ENCODE measurements at regions not wholly inside any gene's neighbourhood (a gene's known extent, or its start where the extent isn't known, plus 50 kb on each side); places are given as distances from the start of the nearest gene placed in this dataset.

- 39% methylated on average over 1 of the region's 1 CpG for WGBS
- Histone ChIP-seq H3K9ac (ENCODE audit: low read depth in 1 of 2, low read length in 2 of 2) (no peak overlapping the region), H3K4me1 (ENCODE audit: control insufficient read depth in 4 of 4, insufficient read depth in 4 of 4, low read length in 3 of 4) (no peaks in the 10 kb centered on the region), H3K4me3 (ENCODE audit: low read depth in 1 of 3, low read length in 3 of 3) (no peak overlapping the region), H3K36me3 (ENCODE audit: control insufficient read depth in 4 of 4, insufficient read depth in 3 of 4, low read depth in 1 of 4, low read length in 3 of 4) (no peaks in the 10 kb centered on the region), H3K27ac (ENCODE audit: low read depth in 1 of 2, low read length in 2 of 2) (no peak overlapping the region), H3K9me3 (ENCODE audit: control insufficient read depth in 4 of 4, low read length in 3 of 4) (no peaks in the 10 kb centered on the region), H3K27me3 (ENCODE audit: control insufficient read depth in 4 of 4, insufficient read depth in 4 of 4, low read length in 3 of 4) (peaks cover 0 to 4% (median 0%) of the 10 kb centered on the region in 4 donors)
- no peak for DNase-seq (ENCODE audit: low spot score)
- TF ChIP-seq HNF4G (IDR thresholded peaks at IDR 0.05) (no peak), YY1 (IDR thresholded peaks at IDR 0.05) (no peak), GABPA (IDR thresholded peaks at IDR 0.05 in 1 of 2, conservative IDR thresholded peaks at IDR 0.05 in 1 of 2) (no peak), FOXA1 (IDR thresholded peaks at IDR 0.05) (no peak), JUND (IDR thresholded peaks at IDR 0.05) (no peak), SP1 (IDR thresholded peaks at IDR 0.05) (no peak), TAF1 (conservative IDR thresholded peaks at IDR 0.05) (no peak), HNF4A (conservative IDR thresholded peaks at IDR 0.05) (no peak), RXRA (IDR thresholded peaks at IDR 0.05) (no peak), ZBTB33 (IDR thresholded peaks at IDR 0.05) (no peak), ATF3 (IDR thresholded peaks at IDR 0.05) (no peak), NR2F2 (IDR thresholded peaks at IDR 0.05) (no peak)
Observed at GRCh38 chr7:68718097-68718551, 880.2 kb upstream of the AUTS2 start.

- Histone ChIP-seq H3K4me3 (ENCODE audit: low read depth in 1 of 3, low read length in 3 of 3) (no peak overlapping the region), H3K27me3 (ENCODE audit: control insufficient read depth in 4 of 4, insufficient read depth in 4 of 4, low read length in 3 of 4) (peaks cover 0 to 4% (median under 1%) of the 10 kb centered on the region in 4 donors), H3K4me1 (ENCODE audit: control insufficient read depth in 4 of 4, insufficient read depth in 4 of 4, low read length in 3 of 4) (no peaks in the 10 kb centered on the region), H3K36me3 (ENCODE audit: control insufficient read depth in 4 of 4, insufficient read depth in 3 of 4, low read depth in 1 of 4, low read length in 3 of 4) (no peaks in the 10 kb centered on the region), H3K9me3 (ENCODE audit: control insufficient read depth in 4 of 4, low read length in 3 of 4) (no peaks in the 10 kb centered on the region), H3K9ac (ENCODE audit: low read depth in 1 of 2, low read length in 2 of 2) (no peak overlapping the region), H3K27ac (ENCODE audit: low read depth in 1 of 2, low read length in 2 of 2) (no peak overlapping the region)
- 89% methylated on average over 5 of the region's 5 CpGs for WGBS
- no peak for DNase-seq (ENCODE audit: low spot score)
- TF ChIP-seq TAF1 (conservative IDR thresholded peaks at IDR 0.05) (no peak), HNF4A (conservative IDR thresholded peaks at IDR 0.05) (no peak), GABPA (IDR thresholded peaks at IDR 0.05 in 1 of 2, conservative IDR thresholded peaks at IDR 0.05 in 1 of 2) (no peak), MAX (IDR thresholded peaks at IDR 0.05) (no peak)
Observed at GRCh38 chr7:68720697-68721096, 877.6 kb upstream of the AUTS2 start.

- WGBS, result 68% methylated on average over 1 of the region's 1 CpG
Observed at GRCh38 chr7:68722044-68722443, 876.2 kb upstream of the AUTS2 start.

More at GRCh38 chr7:68722044-68722443, 876.2 kb upstream of the AUTS2 start:
- H3K27me3 ChIP-seq (ENCODE audit: control insufficient read depth in 4 of 4, insufficient read depth in 4 of 4, low read length in 3 of 4), result peaks cover 0 to 2% (median 0%) of the 10 kb centered on the region in 4 donors
- no peak overlapping the region for H3K27ac ChIP-seq (ENCODE audit: low read depth in 1 of 2, low read length in 2 of 2)
- no peaks in the 10 kb centered on the region for H3K9me3 ChIP-seq (ENCODE audit: control insufficient read depth in 4 of 4, low read length in 3 of 4)
- no peaks in the 10 kb centered on the region for H3K4me1 ChIP-seq (ENCODE audit: control insufficient read depth in 4 of 4, insufficient read depth in 4 of 4, low read length in 3 of 4)
- no peak overlapping the region for H3K4me3 ChIP-seq (ENCODE audit: low read depth in 1 of 3, low read length in 3 of 3)
- no peak for TF ChIP-seq YY1 (IDR thresholded peaks at IDR 0.05)
- peak in 1 of 2 donors; percentile 3 for TF ChIP-seq HNF4A (conservative IDR thresholded peaks at IDR 0.05)
- no peak for DNase-seq (ENCODE audit: low spot score)
- no peak overlapping the region for H3K9ac ChIP-seq (ENCODE audit: low read depth in 1 of 2, low read length in 2 of 2)
- no peaks in the 10 kb centered on the region for H3K36me3 ChIP-seq (ENCODE audit: control insufficient read depth in 4 of 4, insufficient read depth in 3 of 4, low read depth in 1 of 4, low read length in 3 of 4)
